BJ (cell line): ENCODE measurements at regions not wholly inside any gene's neighbourhood (a gene's known extent, or its start where the extent isn't known, plus 50 kb on each side); places are given as distances from the start of the nearest gene placed in this dataset.

Experiments
- CTCF ChIA-PET: fragments of 350-600 bp; formaldehyde crosslinking; extraction: SDS; loops from one replicate; lab custom pipeline; 2021; ENCODE audit warnings: antibody characterized with exemption, inconsistent platforms; lab: Yijun Ruan, JAX
- POLR2A ChIA-PET: fragments of 300-600 bp; sonication (Branson Sonifier 250); formaldehyde crosslinking; extraction: SDS; loops from one replicate; lab custom pipeline; 2021; ENCODE audit warnings: antibody characterized with exemption; lab: Charles Lee
- DNase-seq: peaks from one replicate; pipeline ENCODE4 v3.0.0-alpha.2; 2011; ENCODE audit warnings: low read depth
- H3K27me3 ChIP-seq: 2 replicates; pipeline ENCODE4 v1.6.0; 2011; ENCODE audit warnings: low read length; ENCODE audit not compliant: control insufficient read depth, insufficient read depth
- H3K36me3 ChIP-seq: 2 replicates; pipeline ENCODE4 v1.5.1; 2011; ENCODE audit warnings: low read length; ENCODE audit not compliant: control insufficient read depth, insufficient read depth
- H3K4me3 ChIP-seq: 2 replicates; pipeline ENCODE4 v1.5.1; 2011; ENCODE audit warnings: low read depth, mild to moderate bottlenecking, control low read depth, low read length
- CTCF ChIP-seq: IDR thresholded peaks from 2 replicates; pipeline ENCODE4 v1.5.1; 2011; ENCODE audit warnings: low read depth, mild to moderate bottlenecking, control low read depth, inconsistent platforms, low read length, moderate library complexity; ENCODE audit not compliant: insufficient read depth

- no peak for TF ChIP-seq CTCF
- Histone ChIP-seq H3K4me3 (no peak overlapping the region), H3K27me3 (peaks cover 14% of the 10 kb centered on the region), H3K36me3 (no peaks in the 10 kb centered on the region)
- CTCF ChIA-PET: no interaction called here
- POLR2A ChIA-PET: no interaction called here
- DNase-seq: no peak
These were observed 64.3 kb upstream of the RNU6ATAC start for GRCh38 chr9:134228649-134229048.

GRCh38 chr9:134229466-134230091, 65.2 kb upstream of the RNU6ATAC start:
- ChIA-PET POLR2A (no interaction called here), CTCF (interaction anchor here (0.6 kb wide), 1 partner anchor 39 kb away, joined by 3 read pairs; no protein-coding TSS in a partner anchor)
- Histone ChIP-seq H3K36me3 (no peaks in the 10 kb centered on the region), H3K4me3 (no peak overlapping the region), H3K27me3 (peaks cover 13% of the 10 kb centered on the region)
- no peak for DNase-seq
- TF ChIP-seq CTCF: no peak

- DNase-seq: no peak
- no peak for TF ChIP-seq CTCF
- CTCF ChIA-PET: interaction anchor here (0.5 to 0.6 kb wide), 2 partner anchors 39 to 450 kb away, joined by 3 read pairs; no protein-coding TSS in a partner anchor
- POLR2A ChIA-PET: no interaction called here
- H3K4me3 ChIP-seq: no peak overlapping the region
- peaks cover 13% of the 10 kb centered on the region for H3K27me3 ChIP-seq
- no peaks in the 10 kb centered on the region for H3K36me3 ChIP-seq
These were observed 66.0 kb upstream of the RNU6ATAC start for GRCh38 chr9:134230092-134230941.

- Histone ChIP-seq H3K36me3 (no peaks in the 10 kb centered on the region), H3K27me3 (peaks cover 13% of the 10 kb centered on the region), H3K4me3 (no peak overlapping the region)
- ChIA-PET CTCF (interaction anchor here (0.5 to 1.2 kb wide), 2 partner anchors 60 to 450 kb away, joined by 3 read pairs; no protein-coding TSS in a partner anchor), POLR2A (no interaction called here)
- DNase-seq: no peak
- no peak for TF ChIP-seq CTCF
These were observed 66.6 kb upstream of the RNU6ATAC start for GRCh38 chr9:134230942-134231325.

- DNase-seq: no peak
- Histone ChIP-seq H3K36me3 (no peaks in the 10 kb centered on the region), H3K4me3 (no peak overlapping the region), H3K27me3 (peaks cover 13% of the 10 kb centered on the region)
- POLR2A ChIA-PET: no interaction called here
- no peak for TF ChIP-seq CTCF
- CTCF ChIA-PET: interaction anchor here (1.2 kb wide), 1 partner anchor 61 kb away, joined by 3 read pairs; no protein-coding TSS in a partner anchor
These were observed 67.0 kb upstream of the RNU6ATAC start for GRCh38 chr9:134231330-134231745.
